ENCODE measurements at regions not wholly inside any gene's neighbourhood (a gene's known extent, or its start where the extent isn't known, plus 50 kb on each side); places are given as distances from the start of the nearest gene placed in this dataset.

GRCh38 chr12:58393152-58393551 lies 451.8 kb downstream of the ATP23 start:
- Histone ChIP-seq H2AFZ (ENCODE audit: insufficient read depth, low read depth, low read length, poor library complexity, severe bottlenecking) (no peak overlapping the region), H3K9me3 (ENCODE audit: control extremely low read depth in 1 of 3, control insufficient read depth in 2 of 3, insufficient read depth in 1 of 3, low read length in 2 of 3) (peaks cover 0 to 3% (median 0%) of the 10 kb centered on the region in 3 donors), H3K79me2 (ENCODE audit: control insufficient read depth, insufficient read depth, low read length) (no peaks in the 10 kb centered on the region), H3K9ac (ENCODE audit: low read length) (no peak overlapping the region), H3K27me3 (replicated peaks in 1 of 4; ENCODE audit: control extremely low read depth in 1 of 4, control insufficient read depth in 3 of 4, insufficient read depth in 4 of 4, low read length in 3 of 4) (no peaks in the 10 kb centered on the region), H4K20me1 (ENCODE audit: control insufficient read depth, insufficient read depth, low read length, poor library complexity, severe bottlenecking) (no peaks in the 10 kb centered on the region), H3K4me1 (ENCODE audit: control insufficient read depth in 2 of 2, insufficient read depth in 2 of 2, low read length in 2 of 2) (no peaks in the 10 kb centered on the region), H3K27ac (ENCODE audit: low read length in 2 of 2) (no peak overlapping the region), H3K4me3 (ENCODE audit: control extremely low read depth in 1 of 5, extremely low read depth in 1 of 5, insufficient read depth in 1 of 5, low read depth in 2 of 5, low read length in 4 of 5) (no peak overlapping the region), H3K4me2 (replicated peaks; ENCODE audit: low read depth, low read length, poor library complexity, severe bottlenecking) (no peak overlapping the region), H3K36me3 (replicated peaks in 1 of 2; ENCODE audit: control extremely low read depth in 1 of 2, control insufficient read depth in 1 of 2, extremely low read depth in 1 of 2, insufficient read depth in 2 of 2, low read length in 1 of 2) (no peaks in the 10 kb centered on the region)
- ATAC-seq (ENCODE audit: low read depth) (no peak), DNase-seq (no peak)
- no peak overlapping the region for H3K4me3 Mint-ChIP-seq
- intact Hi-C loops (cut with micrococcal nuclease) = no loop called here
- H3K27ac Mint-ChIP-seq = no peak overlapping the region
- no peaks in the 10 kb centered on the region for H3K27me3 Mint-ChIP-seq
- ChIA-PET CTCF (no interaction called here), POLR2A (no interaction called here)
- H3K4me1 Mint-ChIP-seq = no peaks in the 10 kb centered on the region
- no peaks in the 10 kb centered on the region for H3K9me3 Mint-ChIP-seq (ENCODE audit: insufficient read depth)
- 50% methylated on average over 1 of the region's 3 CpGs for WGBS (ENCODE audit: insufficient coverage)
- TF ChIP-seq EZH2 (IDR thresholded peaks at IDR 0.05; ENCODE audit: borderline replicate concordance, insufficient read depth, low read depth, low read length, poor library complexity, severe bottlenecking) (no peak), CTCF (IDR thresholded peaks at IDR 0.05) (no peak)

GRCh38 chr12:58395056-58395455 lies 453.7 kb downstream of the ATP23 start:
- ChIA-PET CTCF (no interaction called here), POLR2A (no interaction called here)
- no peak overlapping the region for H3K9ac ChIP-seq (ENCODE audit: low read length)
- H3K9me3 Mint-ChIP-seq (ENCODE audit: insufficient read depth) = no peaks in the 10 kb centered on the region
- intact Hi-C loops (cut with micrococcal nuclease) = no loop called here
- no peaks in the 10 kb centered on the region for H3K36me3 ChIP-seq (replicated peaks in 1 of 2; ENCODE audit: control extremely low read depth in 1 of 2, control insufficient read depth in 1 of 2, extremely low read depth in 1 of 2, insufficient read depth in 2 of 2, low read length in 1 of 2)
- TF ChIP-seq CTCF (IDR thresholded peaks at IDR 0.05) (no peak), EZH2 (IDR thresholded peaks at IDR 0.05; ENCODE audit: borderline replicate concordance, insufficient read depth, low read depth, low read length, poor library complexity, severe bottlenecking) (no peak)
- WGBS (ENCODE audit: insufficient coverage) = 40% methylated on average over 1 of the region's 3 CpGs
- H3K27ac Mint-ChIP-seq = no peak overlapping the region
- H2AFZ ChIP-seq (ENCODE audit: insufficient read depth, low read depth, low read length, poor library complexity, severe bottlenecking) = no peak overlapping the region
- no peaks in the 10 kb centered on the region for H3K27me3 Mint-ChIP-seq
- DNase-seq = no peak
- H3K9me3 ChIP-seq (ENCODE audit: control extremely low read depth in 1 of 3, control insufficient read depth in 2 of 3, insufficient read depth in 1 of 3, low read length in 2 of 3) = peaks cover 0 to 3% (median 0%) of the 10 kb centered on the region in 3 donors
- H3K27me3 ChIP-seq (replicated peaks in 1 of 4; ENCODE audit: control extremely low read depth in 1 of 4, control insufficient read depth in 3 of 4, insufficient read depth in 4 of 4, low read length in 3 of 4) = no peaks in the 10 kb centered on the region
- no peak overlapping the region for H3K4me3 Mint-ChIP-seq
- H3K27ac ChIP-seq (ENCODE audit: low read length in 2 of 2) = no peak overlapping the region
- H3K4me2 ChIP-seq (replicated peaks; ENCODE audit: low read depth, low read length, poor library complexity, severe bottlenecking) = no peak overlapping the region
- H3K4me1 Mint-ChIP-seq = no peaks in the 10 kb centered on the region
- no peaks in the 10 kb centered on the region for H3K4me1 ChIP-seq (ENCODE audit: control insufficient read depth in 2 of 2, insufficient read depth in 2 of 2, low read length in 2 of 2)
- H3K4me3 ChIP-seq (ENCODE audit: control extremely low read depth in 1 of 5, extremely low read depth in 1 of 5, insufficient read depth in 1 of 5, low read depth in 2 of 5, low read length in 4 of 5) = no peak overlapping the region
- no peak for ATAC-seq (ENCODE audit: low read depth)
- no peaks in the 10 kb centered on the region for H4K20me1 ChIP-seq (ENCODE audit: control insufficient read depth, insufficient read depth, low read length, poor library complexity, severe bottlenecking)
- H3K79me2 ChIP-seq (ENCODE audit: control insufficient read depth, insufficient read depth, low read length) = no peaks in the 10 kb centered on the region

Measured in B cell (primary cell).